Adipose tissue (tissue), 3 donors: ENCODE measurements at regions not wholly inside any gene's neighbourhood (a gene's known extent, or its start where the extent isn't known, plus 50 kb on each side); places are given as distances from the start of the nearest gene placed in this dataset.
A peak's percentile ranks its signal among the peaks of the same experiment; 100 is the strongest.

Source experiments
- H3K27ac ChIP-seq: one replicate; pipeline ENCODE4 v1.5.1; 2013; ENCODE audit warnings: low read depth, low read length
- WGBS, 3 donors: extraction: QIAGEN DNeasy Blood & Tissue Kit; methylation state at CpG; one replicate each; pipeline ENCODE4 v1.1.7; 2013; 5-methylcytosine and 5-hydroxymethylcytosine counted together
- donor health status: healthy with polysubstance abuse.
- donor health status: Bipolar disorder and iron deficiency.
- donor health status: healthy.

DNA sequence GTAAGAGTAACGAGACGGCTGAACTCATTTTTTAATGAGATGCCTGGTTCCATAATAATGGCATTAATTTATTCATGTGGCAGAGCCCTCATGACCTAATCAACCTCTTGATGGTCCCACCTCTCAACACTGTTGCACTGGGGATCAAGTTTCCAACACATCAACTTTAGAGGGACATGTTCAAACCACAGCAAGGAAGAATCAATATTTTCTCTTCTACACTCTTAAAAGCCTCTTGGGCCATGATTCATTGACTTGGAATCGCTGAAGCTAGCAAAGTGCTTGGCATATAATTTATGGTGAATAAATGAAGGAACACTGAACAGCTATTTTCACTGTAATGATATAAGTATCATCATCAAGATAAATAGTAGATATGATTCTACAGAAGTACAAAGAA is 333.0 kb downstream of the TNS1 start:
- WGBS, 3 donors: 87 to 89% (median 89%) methylated on average over 3 of the region's 3 CpGs
- no peak overlapping the region for H3K27ac ChIP-seq

DNA sequence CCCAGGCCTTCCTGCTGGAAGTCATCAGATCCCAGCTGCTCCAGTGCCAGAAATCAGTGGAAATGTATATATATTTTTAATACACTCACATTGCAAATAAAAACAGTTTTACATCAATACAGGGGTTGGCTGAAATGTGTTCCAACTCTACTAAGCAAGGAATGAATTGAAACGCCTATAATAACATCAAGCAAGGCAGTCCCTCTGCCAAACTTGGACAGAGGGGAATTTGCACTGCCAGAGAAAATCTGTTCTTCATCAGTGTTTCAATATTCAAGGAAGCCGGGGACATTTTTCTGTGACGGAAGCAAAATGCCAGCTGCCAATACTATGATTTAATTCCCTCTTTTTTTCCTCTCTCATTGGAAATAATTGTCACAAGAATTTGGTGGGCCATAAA is 335.3 kb downstream of the TNS1 start:
- 54 to 68% (median 59%) methylated on average over 3 of the region's 3 CpGs for WGBS, 3 donors
- peak overlapping the region; percentile 87 for H3K27ac ChIP-seq

DNA sequence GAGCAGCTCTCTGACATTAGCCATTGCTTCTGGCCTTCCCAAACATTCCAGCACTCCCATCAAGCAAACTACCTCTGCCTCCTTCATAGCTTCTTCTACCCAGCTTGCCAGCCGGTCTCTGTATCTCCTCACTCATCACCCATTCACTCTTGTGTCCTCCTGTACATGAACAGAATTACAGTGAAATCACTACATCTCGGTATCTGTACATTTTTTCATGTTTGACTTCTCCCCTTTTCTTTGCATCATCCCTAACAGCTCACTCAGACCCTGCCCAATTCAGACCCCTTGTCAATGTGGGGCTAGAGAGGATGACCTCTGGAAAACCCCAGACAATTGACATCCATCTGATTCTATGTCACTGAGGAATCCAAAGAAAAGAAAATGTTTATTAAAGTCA is 335.8 kb downstream of the TNS1 start:
- peak overlapping the region; percentile 87 for H3K27ac ChIP-seq
- 80 to 85% (median 85%) methylated on average over 2 of the region's 2 CpGs for WGBS, 3 donors

DNA sequence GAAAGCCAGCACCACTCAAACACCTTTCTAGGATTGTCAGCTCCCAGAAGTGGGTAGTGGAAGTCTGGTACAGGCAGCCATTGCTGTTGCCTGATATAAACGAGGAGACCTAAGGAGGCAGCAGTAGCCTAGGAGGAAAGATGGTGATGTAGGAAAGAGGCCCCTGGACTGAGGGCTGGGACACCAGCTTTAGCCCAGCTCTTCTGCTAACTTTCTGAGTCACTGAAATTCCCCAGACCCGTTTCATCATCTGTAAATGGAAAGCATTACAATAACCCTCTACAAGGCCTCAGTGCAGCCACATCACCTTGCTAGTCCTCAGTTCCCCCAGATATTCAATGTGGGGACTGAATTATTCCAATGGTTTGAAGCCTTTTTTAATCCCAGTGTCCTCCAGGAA is 336.5 kb downstream of the TNS1 start:
- no peak overlapping the region for H3K27ac ChIP-seq
- WGBS, 3 donors: 58 to 68% (median 62%) methylated on average over 2 of the region's 2 CpGs

DNA sequence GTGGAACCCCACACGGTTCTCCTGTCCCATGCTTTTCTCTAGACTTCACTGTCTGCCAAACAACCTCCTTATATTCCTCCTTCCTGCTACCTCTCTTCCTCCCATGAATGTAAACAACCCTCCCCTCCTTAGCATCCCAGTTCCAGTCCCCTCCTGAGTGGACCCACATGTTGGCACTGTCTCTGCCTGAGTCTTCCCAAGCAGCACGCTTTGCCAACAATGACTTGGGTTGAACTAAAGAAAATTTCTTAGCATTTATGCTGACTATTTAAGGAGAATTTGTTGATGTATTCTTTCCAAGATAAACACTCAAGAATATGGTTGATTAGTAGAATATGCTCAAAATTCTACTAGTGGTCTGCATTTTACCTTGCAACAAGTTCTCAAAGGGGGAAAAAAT is 338.0 kb downstream of the TNS1 start:
- WGBS, 3 donors: 69 to 84% (median 81%) methylated on average over 2 of the region's 2 CpGs
- H3K27ac ChIP-seq: no peak overlapping the region

DNA sequence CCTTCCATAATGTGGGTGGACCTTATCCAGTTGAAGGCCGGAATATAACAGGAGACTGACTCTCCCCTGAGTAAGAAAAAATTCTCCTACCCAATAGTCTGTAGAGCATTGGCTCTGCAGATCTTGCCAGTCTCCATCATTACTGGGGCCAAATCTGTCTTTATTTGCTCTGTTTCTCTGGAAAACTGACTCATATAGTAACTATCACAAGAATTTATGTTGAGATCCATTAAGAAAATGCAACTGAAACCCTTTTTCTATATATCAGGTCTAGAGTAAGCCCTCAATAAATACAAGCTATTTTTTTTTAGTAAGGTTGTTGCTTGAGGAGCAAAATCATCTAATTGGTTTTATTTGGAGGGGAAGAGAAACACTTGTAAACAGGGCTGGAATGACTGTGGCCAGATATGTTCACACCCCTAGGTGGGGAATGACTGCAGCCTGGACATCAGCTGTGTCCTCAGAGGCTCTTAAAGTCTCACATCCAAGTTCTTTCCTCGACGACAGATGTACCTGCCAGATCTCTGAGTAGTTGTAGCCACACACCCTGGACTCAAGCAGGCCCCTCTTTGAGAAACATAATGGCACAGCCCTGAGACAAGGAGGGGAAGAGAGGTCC is 339.7 kb downstream of the TNS1 start:
- 79 to 89% (median 84%) methylated on average over 3 of the region's 3 CpGs for WGBS, 3 donors
- H3K27ac ChIP-seq: no peak overlapping the region

DNA sequence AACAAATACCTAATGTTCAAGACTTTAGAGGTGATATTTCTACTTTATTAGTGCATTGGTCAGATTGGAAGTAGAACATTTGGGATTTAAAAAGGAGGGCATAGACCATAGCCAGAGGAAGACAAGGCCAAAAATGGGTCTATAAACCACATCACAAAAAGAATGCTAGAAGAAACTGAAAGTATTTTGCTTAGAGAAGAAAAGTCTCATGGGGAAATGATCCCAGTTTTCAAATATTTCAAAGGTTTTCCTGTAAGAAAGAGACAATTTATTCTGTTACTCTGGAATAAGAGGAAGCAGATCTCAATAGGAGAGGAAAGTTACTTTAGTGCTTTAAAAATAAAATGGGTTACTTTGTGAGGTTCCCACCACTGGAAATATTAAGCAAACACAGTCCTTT is 341.4 kb downstream of the TNS1 start:
- H3K27ac ChIP-seq: no peak overlapping the region

DNA sequence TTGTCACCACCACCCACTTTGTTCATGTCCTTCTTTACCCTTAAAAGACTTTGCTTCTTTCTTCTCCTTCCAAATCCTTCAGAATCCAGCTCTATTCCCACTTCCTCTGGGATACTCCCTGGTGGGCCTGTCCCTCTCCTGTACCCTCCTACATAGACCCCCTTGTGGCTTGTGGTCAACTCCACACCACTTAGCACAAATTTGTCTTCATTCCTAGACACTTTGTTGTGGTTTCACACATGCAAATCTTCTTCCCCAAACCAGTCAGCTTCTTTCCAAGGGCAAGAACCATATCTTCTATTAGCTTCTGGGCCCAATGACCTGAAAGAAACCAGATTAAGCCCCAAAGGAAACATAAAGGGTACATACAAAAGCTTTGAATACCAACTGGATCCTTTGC is 342.4 kb downstream of the TNS1 start:
- H3K27ac ChIP-seq: no peak overlapping the region

DNA sequence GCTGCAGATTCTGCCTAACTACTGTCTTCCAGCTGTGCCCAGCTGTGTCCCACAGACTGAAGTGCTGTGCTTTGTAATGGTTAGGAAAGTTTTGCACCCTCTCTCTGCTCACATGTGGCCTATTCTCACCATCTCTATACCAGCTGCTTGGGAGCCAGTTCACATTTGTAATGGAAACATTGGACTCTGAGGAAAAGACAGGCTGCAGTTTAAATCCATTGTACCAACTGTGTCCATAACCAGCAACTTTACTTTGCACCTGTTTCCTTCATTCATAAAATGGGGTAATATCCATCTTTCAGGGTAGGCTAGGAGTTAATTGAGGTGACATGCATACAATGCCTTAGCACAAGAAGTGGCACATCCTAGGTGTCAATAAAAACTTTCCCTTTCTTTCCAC is 344.0 kb downstream of the TNS1 start:
- H3K27ac ChIP-seq: no peak overlapping the region

DNA sequence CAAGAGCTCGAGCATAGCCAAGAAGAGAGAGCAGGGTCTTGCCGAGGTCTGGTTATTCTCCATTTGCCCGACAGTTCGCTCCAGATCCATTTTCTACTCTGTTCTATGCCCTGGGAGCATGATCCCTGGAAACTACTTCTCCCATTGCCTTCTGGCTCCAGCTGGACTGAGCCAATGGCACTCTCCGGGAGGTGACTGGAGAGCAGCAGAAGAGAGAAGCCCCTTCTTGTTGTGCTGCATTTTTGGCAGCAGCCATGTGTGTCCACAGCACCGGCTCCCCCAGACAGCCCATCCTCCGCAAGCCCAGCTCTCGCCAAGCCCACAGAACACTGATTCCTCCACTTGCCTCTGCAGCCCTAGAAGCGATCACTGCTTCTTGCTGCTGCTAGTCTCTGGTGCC is 345.5 kb downstream of the TNS1 start:
- H3K27ac ChIP-seq: no peak overlapping the region
- WGBS, 3 donors: 88 to 97% (median 95%) methylated on average over 9 of the region's 9 CpGs

DNA sequence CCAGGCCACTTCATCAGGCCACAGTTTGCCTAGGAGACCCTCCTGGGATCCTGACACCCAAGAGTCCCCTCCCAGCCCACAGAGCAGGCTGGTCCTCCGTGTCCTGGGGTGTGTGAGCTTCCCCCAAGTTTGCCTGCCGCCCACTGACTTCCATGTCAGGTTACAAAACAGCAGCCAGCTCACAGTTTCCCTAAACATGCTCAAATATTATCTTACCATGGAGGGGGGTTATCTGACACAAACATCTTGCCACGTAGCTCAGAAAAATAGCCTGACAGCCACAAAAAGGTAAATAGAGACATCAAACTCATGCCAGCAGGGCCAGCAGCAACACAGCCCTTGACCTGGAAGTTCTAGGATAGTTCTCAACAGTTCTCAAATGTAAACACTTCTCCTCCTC is 346.5 kb downstream of the TNS1 start:
- 71 to 81% (median 79%) methylated on average over 3 of the region's 3 CpGs for WGBS, 3 donors
- H3K27ac ChIP-seq: no peak overlapping the region

DNA sequence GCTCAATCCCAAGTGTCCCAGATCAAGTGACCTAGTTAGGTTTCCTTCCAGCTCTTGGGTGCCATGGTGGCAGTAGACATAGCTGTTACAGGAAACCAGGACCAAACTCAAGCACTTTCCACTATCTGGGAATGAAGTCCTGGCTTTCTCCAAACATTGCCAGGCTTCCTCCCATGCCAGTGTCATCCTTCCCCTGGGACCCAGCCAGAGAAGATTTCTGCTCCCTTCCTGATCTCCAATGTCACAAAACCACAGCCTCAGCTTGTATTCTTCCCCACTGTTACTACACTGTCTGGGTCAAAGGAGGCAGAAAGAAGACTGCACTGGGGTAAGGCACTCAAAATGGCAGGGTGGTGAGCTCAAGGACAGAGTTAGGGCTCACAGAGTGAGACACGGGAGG is 347.1 kb downstream of the TNS1 start:
- no peak overlapping the region for H3K27ac ChIP-seq
- 69 to 91% (median 89%) methylated on average over 1 of the region's 1 CpG for WGBS, 3 donors

DNA sequence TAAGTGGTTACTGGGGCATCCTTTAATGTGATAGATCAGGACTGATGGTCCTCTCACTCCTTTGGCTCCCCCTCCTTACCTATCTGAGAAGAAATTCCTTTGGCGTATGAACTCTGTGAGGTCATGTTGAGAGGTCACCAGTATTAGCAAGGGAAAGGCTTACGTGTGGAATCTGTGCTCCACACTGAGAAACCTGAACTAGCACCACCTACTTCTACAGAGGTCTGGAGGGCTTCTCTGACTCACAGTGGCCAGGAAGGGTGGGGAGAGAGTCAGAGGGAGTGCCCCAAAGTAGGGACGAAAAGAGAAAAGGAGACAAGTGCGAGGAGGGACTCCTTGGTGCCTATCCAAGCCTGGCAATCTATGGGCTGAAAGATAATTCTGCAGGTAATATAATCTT is 348.6 kb downstream of the TNS1 start:
- no peak overlapping the region for H3K27ac ChIP-seq
- 68 to 87% (median 85%) methylated on average over 4 of the region's 4 CpGs for WGBS, 3 donors

DNA sequence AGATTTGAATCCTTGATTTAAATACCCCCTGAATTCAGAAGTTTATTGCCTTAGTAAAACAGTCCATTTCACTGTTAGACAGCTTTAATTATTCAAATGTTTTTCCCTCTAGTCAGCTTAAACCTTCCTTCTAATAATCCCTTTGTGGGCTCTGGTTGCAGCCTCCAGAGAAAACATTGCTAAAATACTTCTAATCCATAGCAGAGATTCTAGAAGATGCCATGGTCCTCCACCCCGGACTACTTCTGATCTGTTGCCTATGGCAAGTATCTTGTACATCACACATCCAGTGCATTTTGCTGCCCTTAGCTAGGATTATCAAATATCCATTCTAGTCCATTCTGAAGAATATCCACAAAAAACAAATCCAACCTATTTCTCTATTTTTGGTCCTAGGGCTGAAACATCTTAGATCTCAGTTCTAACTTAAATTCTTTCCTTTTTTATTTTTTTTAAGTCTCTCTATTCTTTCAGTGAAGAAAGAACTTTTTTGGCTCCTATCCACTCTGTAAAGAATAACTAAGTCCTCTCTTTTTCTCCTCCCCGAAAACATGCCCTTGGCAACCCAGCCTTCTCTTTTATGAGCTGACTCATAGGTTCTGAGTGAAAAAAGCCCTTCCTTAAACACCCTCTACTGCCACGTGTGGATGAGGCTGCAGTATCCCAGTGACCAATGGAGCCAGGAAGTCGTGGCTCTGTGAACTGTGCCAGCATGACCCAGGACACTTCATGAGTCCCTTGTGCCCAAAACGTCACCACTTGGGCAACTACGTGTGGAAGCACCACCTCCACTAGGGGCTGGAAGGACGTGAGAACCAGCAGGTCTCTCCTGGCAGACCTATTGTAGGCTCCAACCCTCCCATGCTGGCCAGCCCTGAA is 349.8 kb downstream of the TNS1 start:
- 23 to 44% (median 26%) methylated on average over 7 of the region's 7 CpGs for WGBS, 3 donors
- H3K27ac ChIP-seq: no peak overlapping the region

DNA sequence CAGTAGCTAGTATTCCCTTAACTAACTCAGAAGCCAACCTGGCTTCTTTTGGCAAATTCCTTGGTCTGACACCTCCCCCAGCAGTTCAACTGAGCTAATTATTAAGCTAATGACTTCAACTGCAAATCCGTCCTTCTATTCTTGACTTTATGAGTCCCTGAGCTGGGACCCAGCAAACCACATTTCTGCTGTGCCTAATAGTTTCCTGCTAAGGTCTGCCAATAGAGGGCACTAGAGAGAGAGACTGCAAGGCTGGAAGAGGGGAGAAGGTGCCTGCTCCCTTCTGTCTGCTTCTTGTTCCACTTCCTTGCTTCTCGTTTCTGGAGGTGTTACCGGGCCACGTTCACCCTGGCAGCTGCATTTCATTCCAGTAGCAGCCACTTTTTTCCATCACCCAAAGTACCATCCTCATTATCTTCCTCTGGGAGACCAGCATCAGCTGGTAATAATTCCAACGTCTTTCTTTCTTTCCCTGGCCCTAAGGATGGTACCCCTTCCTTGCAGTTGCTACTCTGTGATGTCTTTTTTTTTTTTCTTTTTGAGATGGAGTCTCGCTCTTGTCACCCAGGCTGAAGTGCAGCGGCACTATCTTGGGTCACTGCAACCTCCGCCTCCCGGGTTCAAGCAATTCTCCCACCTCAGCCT is 352.0 kb downstream of the TNS1 start:
- H3K27ac ChIP-seq: no peak overlapping the region
- WGBS, 3 donors: 58 to 60% (median 60%) methylated on average over 9 of the region's 9 CpGs

DNA sequence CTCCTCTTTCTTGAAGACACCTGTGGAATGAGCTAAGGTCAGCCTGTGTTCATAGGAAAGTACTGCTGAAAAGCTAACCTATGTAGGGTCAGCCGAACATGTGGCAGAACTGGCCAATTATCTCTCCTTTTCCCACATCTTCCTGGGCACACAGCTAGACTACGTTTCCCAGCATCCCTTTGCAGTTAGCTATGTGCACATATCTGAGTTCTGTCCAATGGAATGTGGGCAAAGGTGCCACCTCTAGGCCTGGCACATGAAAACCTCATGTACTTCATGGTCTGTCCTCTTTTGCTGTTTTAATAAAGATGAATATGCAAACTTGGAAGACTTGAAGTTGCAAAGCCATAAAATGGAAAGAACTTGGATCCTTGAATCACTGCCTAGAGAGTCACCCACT is 352.6 kb downstream of the TNS1 start:
- 86 to 94% (median 91%) methylated on average over 2 of the region's 2 CpGs for WGBS, 3 donors
- no peak overlapping the region for H3K27ac ChIP-seq

DNA sequence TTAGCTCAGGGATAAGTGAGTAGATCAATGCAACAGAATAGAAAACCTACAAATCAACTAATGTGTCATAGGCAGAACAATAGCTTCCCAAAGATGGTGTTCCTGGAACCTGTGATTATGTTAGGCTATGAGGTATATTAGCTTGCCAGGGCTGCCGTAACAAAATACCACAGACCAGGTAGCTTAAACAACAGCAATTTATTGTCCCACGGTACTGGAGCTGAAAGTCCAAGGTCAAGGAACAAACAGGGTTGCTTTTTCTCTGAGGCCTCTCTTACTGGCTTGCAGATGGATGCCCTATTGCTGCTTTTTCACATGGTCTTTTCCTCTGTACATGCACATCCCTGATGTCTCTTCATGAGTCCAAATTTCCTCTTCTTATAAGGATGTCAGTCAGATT is 354.9 kb downstream of the TNS1 start:
- WGBS, 3 donors: 33 to 99% (median 94%) methylated on average over 2 of the region's 2 CpGs
- no peak overlapping the region for H3K27ac ChIP-seq

DNA sequence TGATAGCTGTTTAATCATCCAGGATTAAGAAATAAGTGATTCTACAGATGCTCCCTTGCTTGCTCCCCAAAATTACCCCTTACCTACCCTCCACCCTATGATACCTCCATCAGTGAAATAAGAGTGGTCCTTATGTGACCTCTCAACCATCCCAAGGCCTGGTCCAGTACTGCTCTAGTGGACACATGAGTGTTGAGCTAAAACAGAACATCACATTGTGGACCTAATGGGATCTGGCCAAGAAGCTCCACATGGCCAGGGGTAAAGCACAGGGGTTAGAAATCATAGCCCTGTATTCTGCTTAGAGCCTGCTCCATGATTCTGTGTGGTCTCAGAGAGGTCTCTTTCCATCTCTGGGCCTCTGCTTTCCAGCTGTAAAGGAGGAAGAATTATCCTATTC is 355.6 kb downstream of the TNS1 start:
- H3K27ac ChIP-seq: no peak overlapping the region

DNA sequence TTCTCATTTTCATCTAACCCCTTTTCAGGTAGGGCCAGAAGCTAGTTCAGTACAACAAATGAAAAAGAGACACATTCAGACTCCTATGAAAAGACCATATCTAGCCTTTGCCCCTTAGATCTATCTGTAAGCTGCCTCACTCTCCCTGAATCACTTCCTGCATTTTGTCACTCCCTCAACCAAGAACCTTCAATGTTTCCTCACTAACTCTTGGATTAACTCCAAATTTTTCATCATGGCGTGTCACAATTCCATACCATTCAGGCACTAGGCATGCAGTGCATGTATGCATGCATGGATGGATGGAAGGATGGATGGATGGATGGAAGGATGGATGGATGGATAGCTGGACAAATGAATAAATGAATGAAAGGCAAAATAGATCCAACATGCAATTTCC is 356.9 kb downstream of the TNS1 start:
- H3K27ac ChIP-seq: no peak overlapping the region
- WGBS, 3 donors: 76 to 93% (median 82%) methylated on average over 1 of the region's 1 CpG

DNA sequence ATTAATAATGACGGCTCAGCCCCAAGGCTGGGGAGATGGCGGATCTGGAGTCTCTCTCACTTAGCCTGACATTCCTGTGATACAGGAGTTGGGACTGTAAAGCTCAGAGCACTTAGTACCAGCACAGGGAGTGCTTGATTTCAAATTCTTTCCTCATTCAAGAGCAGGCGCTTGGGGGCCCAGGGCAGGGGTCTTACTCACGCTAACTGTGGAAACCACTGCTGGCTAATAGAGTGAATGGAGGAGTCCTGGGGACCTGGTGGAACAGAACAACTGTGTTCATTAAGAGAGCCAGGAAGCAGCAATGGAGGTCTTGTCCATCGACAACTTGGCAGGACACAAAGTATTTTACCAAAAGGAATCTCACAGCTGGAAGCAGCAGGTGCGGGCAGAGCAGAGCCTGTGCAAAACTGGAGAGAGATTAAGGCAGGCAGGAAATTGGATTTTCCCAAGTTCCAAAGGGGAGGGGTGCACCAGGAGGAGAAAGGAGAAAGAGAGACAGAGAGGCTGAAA is 358.9 kb downstream of the TNS1 start:
- 58 to 87% (median 85%) methylated on average over 6 of the region's 6 CpGs for WGBS, 3 donors
- no peak overlapping the region for H3K27ac ChIP-seq
